SU-DHL-6 (cell line): ENCODE measurements at regions not wholly inside any gene's neighbourhood (a gene's known extent, or its start where the extent isn't known, plus 50 kb on each side); places are given as distances from the start of the nearest gene placed in this dataset.

Experiments used
- EZH2phosphoT487 ChIP-seq: fragments of 200-600 bp; sonication (generic), shearing (Covaris generic); conservative IDR thresholded peaks from 2 replicates; pipeline ENCODE4 v1.6.1; 2018; ENCODE audit warnings: mild to moderate bottlenecking, antibody characterized with exemption, low read length, moderate library complexity, mixed read lengths
- TF ChIP-seq, protein P1 (sequence below): fragments of 200-600 bp; sonication (generic); IDR thresholded peaks from one replicate; pipeline ENCODE4 v1.5.1; 2017; ENCODE audit warnings: antibody characterized with exemption, mild to moderate bottlenecking, low read length, moderate library complexity; ENCODE audit not compliant: insufficient read depth, poor library complexity, severe bottlenecking

DNA sequence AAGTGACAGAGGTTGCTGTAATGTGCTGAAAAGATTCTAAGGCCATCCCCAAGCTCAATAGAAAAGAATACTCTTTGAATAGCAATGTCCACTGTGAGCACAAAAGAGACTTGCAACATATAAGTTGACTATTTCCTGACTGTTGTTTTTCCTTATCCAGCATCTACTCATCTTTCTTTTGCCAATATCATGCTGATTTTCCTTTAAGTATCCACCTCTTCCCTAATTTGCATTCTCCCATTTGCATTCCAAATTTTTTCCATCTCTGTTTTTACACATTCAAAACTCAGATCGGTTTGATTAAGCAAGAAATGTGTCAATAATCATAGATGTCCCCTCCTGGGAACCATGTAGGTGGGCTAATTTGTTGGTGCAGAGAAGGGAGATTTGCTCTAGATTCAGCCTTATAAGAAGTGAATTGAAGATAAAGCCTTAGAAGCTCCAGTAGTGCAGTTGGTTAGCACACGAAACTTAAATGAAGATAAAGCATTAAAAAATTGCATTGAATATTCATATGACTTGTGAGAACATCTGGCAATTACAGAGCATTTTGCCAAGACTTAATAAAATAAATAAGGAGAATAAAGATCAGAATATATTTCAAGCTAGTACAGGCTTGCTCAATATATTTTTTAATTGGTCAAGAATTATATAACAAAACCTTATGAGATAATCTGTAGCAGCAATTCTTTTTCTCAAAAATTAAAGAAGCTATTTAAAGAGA, 267.6 kb downstream of the TMEM167A start:
- TF ChIP-seq, protein P1, sequence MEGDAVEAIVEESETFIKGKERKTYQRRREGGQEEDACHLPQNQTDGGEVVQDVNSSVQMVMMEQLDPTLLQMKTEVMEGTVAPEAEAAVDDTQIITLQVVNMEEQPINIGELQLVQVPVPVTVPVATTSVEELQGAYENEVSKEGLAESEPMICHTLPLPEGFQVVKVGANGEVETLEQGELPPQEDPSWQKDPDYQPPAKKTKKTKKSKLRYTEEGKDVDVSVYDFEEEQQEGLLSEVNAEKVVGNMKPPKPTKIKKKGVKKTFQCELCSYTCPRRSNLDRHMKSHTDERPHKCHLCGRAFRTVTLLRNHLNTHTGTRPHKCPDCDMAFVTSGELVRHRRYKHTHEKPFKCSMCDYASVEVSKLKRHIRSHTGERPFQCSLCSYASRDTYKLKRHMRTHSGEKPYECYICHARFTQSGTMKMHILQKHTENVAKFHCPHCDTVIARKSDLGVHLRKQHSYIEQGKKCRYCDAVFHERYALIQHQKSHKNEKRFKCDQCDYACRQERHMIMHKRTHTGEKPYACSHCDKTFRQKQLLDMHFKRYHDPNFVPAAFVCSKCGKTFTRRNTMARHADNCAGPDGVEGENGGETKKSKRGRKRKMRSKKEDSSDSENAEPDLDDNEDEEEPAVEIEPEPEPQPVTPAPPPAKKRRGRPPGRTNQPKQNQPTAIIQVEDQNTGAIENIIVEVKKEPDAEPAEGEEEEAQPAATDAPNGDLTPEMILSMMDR, result no peak
- no peak for TF ChIP-seq EZH2phosphoT487
